Prostate gland (tissue), 2 donors: ENCODE measurements at regions not wholly inside any gene's neighbourhood (a gene's known extent, or its start where the extent isn't known, plus 50 kb on each side); places are given as distances from the start of the nearest gene placed in this dataset.

ENCODE experiments used
- CTCF ChIP-seq, 4 experiments: fragments of 200-600 bp in 2 of 4; fragments of 450-650 bp in 2 of 4; sonication (generic) in 2 of 4; IDR thresholded peaks; 1 replicate in 3 of 4; 2 replicates in 1 of 4; pipeline ENCODE4 v1.5.1; 2016 to 2019; ENCODE audit warnings: antibody characterized with exemption in 4 of 4, mild to moderate bottlenecking in 2 of 4, moderate library complexity in 2 of 4
- POLR2A ChIP-seq: fragments of 450-650 bp; IDR thresholded peaks from one replicate; pipeline ENCODE4 v1.6.1; 2016; ENCODE audit warnings: antibody characterized with exemption, mild to moderate bottlenecking
- POLR2AphosphoS5 ChIP-seq: sonication (generic); formaldehyde crosslinking; IDR thresholded peaks from one replicate; pipeline ENCODE4 v1.6.1; 2017; ENCODE audit warnings: antibody characterized with exemption

GRCh38 chr3:21292971-21293370, 458.0 kb downstream of the ZNF385D start:
- TF ChIP-seq CTCF (IDR thresholded peaks at IDR 0.05): no peak
- TF ChIP-seq POLR2AphosphoS5: no peak
- TF ChIP-seq POLR2A: no peak
